ENCODE measurements at regions not wholly inside any gene's neighbourhood (a gene's known extent, or its start where the extent isn't known, plus 50 kb on each side); places are given as distances from the start of the nearest gene placed in this dataset.

DNA sequence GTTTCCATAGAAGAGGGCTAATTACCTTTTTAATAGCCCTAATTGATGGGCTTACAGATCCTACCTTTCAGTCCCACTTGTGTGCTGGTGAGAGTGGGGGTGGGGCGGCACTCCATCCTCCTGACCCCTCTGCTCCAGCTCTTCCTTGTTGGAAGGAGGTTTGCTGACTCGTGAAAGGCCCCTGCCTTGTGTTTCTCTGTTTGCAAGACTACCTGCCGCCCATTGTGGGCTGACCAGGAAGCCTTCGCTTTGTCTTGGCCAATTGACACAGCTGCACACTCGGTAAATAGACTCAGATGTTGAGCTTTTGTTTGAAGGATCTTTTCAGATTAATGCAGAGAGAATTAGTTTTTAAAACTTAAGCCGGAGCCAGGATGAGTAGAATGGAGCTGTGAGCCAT lies 197.3 kb upstream of the HES1 start:
- no peak for DNase-seq

DNA sequence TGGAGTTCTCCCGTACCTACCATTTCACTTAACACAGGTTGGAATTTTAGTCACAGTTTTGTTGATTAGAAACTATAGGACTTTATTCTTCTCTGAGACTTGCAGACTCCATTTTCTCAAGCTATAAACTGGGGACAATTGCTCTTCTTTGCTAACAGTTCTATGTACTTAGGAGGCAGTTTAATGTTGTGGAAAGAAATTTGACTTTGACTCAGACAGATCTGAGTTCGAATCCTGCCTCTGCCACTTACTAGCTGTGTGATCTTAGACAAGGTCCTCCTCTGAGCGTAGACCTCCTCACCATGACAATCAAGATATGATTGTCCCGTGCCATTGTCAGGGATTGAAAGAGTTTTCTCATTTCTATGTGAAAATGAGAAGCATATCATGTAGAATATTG lies 196.4 kb upstream of the HES1 start:
- no peak for DNase-seq

DNA sequence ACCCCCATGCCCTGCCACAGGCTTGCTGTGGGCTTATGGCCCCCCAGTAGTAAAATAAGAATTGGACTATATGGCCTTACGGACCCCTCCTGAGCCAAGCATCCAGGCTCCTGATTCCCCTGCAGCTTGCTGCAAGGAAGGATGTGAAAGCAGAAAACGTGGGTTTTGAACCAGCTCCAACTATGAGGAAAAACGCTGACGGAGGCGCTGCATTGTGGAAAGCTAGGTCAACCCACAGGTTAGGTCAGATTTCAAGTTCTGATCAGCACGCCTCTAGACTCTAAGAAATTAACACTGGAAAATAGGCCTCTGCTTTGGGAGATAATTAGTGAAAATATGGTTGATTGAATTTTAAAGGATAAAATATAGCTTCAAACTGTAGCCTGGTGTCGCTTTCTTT lies 195.4 kb upstream of the HES1 start:
- no peak for DNase-seq

DNA sequence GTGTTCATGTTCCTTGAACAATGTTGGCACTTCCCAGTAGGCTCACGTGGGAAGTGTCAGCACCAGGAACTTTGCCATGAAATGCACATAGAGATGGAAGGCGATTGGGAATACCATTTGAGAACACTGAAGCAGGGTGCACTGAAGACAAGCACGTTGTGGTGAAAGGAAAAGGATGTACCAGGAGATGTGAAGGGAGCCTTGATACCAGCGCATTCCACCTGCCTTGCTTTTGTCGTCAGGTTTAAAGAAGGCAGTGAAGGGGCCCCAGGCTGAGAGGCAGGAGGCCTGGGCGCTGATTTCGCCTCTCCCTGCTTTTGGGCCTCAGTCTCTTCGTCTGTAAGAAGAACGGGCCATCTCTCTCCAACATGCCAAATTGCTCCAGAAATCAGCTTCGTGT lies 194.5 kb upstream of the HES1 start:
- DNase-seq, result no peak

DNA sequence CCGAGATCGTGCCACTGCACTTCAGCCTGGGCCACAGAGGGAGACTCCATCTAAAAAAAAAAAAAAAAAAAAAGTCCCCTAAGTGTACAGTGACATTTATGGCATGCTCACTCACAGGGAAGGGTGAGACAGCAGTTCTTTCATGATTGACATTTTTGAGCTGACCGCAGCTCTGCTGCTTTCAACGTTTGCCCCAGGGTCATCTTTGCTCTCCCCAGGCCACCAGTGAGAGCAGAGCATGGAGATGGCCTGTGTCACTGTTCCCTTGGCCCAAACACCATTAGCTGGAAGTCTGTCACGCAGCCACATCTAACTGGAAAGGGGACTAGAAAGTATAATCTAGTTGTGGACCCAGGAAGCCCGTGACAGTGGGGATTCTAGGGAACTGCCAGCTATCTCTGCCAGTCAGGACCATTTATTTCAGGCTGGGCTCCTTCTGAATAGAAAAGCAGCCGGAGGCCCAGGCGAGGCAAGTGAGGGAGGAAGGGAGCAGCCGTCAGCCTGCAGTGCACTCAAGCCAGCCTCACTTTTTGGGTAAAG lies 193.4 kb upstream of the HES1 start:
- DNase-seq, result no peak

DNA sequence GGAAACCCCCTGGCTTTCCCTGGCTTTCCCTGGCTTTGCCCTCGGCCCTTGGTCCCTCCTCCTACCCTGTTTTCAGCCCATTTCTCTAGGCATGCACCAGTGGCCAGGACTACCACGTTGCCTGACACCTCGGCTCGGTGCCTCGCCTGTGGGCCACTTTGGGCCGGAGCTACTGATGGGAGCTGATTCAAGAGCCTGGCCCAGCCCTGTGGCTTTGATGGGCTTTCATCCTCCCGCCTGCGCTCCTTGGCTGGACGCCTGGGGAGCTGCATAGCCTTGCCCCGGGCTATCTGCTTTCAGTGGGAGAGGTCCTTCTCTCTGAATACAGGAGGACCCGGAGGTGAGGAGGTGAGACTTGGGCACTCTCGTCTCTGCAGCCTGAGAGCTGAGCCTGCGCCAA lies 192.7 kb upstream of the HES1 start:
- no peak for DNase-seq

DNA sequence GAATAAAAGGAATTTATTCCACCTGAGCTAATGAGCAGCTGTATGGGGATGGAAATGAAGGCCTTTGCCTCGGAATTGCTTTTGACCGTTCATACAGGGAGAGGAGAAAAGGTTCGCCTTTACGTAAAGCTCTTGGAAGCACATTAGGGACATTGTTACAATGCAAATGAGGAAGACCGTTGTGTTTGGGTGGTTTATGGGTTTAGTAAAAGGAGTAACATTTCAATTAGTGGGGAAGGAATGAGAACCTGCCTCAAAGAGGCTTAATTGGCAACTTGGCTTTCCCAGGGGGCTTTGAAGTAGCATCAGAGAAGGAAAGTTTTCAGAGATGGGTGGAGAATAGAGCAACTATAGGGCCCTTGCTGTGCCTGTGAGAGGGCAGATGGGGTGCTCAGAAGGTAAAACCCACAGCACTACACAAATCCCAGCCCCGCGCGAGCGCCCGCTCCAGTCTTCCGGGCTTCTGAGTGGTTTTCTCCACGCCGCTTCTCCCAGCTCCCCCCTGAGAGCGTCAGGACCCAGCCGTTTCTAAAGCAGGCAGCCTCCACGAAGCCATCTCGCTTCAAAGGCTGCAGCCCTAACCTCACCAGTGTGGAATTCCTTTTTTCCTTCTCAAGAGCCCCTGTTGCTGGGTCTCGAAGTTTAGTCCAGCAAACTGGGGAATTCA lies 192.0 kb upstream of the HES1 start:
- DNase-seq, result no peak

DNA sequence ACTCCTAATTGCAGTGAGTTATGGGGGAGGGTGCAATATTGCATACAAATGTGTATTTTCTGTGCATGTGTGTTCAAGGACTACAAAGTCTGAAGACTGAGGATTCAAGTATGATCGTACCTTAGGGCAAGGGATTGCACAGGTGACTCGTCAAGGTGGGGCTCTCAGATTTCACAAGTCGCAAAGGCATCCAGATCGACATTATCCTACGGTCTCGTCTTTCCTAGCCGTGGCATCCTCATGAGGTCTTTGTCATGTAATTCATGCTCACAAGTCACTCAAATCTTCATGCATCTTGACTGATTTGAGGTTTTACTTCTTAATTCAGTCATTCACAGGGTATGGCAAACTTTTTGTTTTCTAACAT lies 191.4 kb upstream of the HES1 start:
- no peak for DNase-seq

DNA sequence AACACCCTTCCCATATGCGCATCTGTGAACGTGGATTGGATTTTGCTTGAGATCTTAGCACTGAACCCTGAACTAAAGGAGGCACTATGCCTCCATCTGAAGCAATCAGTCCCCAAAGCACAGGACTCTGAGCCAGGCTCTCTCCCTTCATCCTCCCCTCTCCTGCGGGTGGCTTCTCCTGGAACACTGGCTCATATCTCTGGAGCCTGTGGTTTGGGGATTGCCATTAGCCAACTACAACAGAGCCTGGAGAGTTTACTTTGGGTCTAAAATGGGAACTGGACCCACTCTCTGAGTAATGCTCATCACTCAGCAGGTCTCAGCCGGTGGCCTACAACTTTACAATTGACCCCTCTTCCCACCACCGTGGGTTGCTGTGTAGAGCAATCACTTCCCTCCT lies 190.8 kb upstream of the HES1 start:
- DNase-seq, result peak in 2 of 4 experiments; percentile 10 to 14

DNA sequence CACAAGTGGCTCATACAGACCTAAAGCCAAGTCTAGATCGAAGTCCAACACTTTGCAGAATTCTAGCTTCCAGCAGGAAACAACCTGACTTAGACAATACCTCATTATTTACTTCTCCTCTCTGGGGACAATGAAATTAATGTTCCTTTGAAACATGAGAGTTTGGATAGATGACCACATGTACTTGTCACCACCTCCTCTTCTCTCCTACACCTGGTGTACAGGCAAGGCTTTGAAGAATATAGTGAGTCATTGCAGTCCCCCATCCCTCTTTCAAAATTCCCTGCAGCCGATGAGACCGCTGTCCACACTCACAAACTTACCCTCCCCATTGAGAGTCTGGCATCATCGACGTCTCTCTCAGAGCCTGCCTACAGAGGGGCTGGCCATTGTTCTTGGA lies 189.0 kb upstream of the HES1 start:
- DNase-seq, result no peak

DNA sequence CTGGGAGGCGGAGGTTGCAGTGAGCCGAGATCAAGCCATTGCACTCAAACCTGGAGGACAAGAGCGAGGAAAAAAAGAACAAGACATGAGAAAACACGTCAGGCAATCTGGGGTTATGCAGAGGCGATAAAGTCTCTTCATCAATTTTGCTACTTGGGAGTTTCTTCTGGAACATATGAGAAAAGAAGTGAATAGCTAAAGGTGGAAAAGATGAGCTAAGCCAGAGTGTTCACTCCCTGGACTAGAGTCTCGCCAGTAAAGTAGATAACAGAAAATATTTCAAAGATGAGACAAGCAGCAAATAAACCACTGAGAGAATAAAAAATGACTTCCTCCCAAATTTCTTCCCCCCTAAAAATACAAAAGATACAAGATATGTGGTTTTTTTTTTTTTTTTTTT lies 188.4 kb upstream of the HES1 start:
- DNase-seq, result no peak

DNA sequence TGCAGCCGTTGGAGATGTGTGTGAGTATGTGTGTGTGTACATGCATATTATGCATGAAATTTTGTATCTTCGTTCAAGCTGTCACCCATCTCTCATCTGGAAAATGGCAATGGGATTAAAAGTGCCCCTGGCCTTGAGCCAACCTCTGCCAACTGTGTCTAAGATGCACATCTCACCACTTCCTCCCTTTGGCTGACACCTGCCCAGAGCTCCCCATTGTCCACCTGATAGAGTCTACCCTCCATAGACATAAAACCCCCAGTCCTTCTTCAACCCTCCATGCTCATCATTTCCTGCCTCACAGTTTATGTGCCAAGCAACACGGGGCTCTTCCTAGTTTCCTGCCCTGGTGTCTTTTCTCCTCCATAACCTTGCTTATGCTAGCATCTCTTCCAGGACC lies 187.5 kb upstream of the HES1 start:
- DNase-seq, result no peak

DNA sequence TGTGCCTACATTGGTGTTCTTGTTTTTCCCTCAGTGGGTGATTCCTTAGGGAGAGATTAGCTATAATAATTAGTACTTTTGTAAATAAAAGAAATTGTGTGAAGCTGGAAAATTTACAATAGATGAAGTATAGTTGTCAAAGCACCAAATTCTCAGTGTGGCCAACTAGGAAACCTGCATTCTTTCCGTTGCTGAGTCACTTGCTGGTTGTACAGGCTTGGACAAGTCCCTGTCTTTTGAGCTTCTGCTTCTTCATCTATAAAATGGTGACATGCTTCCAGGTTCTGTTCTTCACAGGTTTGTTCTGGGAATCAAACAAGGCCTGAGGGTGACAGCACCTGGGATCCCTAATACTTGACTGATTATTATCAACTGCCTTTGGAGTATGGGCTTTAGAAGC lies 184.1 kb upstream of the HES1 start:
- DNase-seq, result no peak

DNA sequence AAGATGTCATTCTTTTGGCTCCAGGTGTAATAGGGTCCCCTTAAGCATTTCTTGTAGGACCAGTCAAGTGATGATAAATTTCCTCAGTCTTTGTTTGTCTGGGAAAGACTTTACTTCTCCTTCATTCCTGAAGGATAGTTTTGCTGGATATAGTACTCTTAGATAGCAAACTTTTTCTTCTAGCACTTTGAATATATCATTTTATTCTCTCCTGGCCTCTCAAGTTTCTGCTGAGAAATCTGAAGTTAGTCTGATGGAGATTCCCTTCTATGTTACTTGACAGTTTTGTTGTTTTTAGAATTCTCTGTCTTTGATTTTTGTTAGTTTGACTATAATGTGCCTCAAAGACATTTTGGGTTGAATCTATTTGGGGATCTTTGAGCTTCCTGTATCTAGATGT lies 181.2 kb upstream of the HES1 start:
- DNase-seq, result no peak

DNA sequence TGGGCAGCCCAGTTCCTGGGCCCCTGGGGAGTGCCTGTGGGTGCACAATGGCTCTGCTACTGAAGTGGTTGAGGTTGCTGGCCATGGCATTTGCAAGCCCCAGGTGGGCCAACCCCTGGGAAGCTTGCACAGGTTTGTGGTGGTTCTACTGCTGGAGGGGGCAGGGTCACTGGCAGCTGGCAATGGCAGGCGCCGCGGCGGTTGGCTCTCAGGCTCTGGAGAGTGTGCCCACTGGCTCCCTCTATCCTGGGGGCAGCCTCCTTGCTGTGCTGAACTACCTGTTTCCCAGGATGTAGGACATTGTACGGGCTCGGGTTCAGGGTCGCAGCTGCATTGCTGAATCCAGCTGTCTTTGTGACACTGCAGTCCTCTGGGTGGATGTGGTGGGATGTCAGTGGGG lies 180.2 kb upstream of the HES1 start:
- DNase-seq, result no peak

DNA sequence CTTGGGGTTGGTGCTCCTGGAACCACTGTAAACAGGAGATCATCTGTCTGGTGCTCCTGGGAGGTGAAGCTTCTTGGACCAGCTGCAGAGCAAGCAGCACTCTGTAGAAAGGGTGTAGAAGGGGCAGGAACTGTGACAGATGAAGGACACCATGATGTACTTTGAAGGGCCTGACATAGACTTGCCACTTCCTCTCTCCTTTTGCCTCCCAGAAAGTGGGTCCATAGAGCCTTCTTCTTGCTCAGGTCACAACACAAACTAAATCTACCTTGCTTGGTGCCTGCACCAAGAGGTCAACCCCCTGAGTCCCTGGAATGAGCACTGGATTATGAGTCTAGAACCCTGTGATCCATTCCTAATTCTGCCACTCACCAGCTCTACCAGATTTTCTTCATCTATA lies 176.1 kb upstream of the HES1 start:
- DNase-seq, result no peak

DNA sequence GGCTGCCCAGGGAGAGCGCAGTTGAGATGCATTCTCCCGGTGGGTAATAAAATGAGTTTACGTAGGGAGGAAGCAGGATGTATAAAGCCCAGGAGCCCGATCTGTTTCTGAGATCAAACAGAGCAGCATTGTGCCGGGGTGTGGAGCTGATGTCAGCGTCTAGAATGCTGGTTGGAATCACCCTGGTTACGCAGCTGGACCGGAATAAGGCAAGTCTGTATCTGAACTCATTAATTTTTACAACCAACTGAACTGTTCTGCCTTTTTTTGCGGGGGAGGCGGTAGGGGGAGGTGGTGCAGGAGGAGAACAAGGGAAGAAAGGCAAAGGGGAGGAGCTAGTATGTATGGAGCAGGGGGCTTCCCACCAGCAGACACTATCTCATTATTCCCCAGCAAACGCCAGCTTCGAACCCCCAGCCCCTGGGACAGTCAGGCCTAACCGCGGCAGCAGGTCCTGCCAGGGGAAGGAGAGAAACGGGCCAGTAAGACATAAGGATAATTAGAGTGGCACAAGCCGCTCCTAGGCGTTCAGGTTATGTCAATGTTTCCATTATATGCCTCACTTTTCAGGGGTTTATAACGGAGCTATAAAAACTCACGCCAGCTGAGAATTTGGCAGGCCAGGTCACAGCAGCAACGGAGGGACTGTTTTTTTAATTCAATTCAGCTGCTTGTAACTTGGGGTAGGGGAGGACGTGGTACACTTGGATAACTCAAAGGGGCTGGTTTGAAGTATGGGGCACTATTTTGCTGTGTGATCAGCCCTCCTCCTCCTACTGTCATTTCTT lies 175.3 kb upstream of the HES1 start:
- no peak for DNase-seq

DNA sequence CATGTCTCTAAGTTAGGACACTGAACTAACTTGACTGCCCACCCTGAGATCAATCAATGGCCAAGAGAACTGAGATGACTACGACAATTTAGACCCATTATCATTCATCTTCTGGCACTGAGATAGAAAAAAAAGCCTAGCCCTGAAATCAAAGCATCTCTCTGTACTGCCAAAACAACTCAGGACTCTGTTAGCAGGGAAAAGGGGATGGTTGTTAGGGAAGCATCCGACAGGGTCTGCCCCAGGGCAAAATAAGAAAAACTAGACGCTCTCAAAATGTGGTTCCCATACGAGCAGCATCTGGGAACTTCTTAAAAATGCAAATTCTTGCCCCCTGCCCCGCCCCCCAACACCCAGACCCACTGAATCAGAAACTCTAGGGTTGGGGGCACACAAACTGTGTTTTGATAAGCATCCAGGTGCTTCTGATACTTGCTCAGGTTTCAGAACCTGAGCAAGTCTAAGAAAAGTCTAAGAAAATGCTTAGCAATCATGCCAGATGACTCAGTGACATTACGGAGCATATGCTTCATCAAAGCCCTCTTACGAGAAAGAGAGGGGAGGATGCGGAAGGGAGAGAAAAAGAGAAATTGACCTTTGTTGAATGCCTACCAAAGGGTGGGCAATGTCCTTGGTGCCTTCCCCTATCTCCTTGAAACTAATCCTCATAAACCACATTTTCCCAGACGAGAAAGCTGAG lies 172.8 kb upstream of the HES1 start:
- no peak for DNase-seq

DNA sequence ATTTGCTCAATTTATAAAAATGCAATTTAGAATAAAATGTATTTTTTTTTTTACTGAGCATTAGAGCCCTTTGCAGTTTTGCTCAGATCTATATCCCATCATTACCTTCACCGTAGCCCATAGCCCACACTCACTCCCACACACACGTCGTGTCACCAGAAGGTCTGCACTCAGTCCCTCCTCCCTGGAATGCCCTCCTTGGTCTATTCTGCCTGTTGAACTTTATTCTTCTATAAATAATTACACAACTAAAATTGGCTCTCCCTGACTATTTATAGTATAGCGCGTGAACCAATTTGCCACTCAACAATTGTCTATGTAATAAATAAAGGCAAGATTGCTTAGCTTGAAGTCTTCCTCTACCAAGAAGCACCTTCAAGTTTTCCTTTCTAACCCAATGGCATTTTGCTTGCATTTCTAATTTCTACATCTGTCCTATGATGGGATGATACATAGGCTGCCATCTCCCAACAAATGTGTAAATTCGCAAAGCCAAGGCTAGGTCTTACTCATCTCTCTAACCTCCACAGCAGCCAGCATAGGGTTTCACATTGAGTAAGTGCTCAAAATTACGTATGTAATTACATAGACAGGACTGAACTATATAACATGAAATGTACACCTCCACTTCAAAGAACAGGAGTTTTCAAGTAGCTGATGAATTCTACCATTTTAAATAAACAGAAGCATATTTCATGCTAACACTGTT lies 172.0 kb upstream of the HES1 start:
- DNase-seq, result no peak

DNA sequence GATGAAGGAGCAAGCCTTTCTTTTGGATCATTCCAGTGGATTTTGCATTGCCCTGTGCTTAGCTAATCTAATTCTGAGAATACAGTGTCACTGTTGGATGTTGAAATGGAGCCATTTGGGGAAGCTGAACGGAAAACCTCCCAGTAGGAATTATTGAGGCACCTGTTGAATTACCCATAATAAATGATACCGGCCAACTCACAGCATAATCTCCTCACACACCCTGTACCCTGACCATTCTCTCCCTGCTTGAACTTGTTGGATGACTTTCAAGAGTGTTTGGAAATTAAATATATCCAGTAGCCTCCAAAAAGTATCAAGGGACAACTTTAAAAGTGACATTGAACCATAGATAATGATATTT lies 171.4 kb upstream of the HES1 start:
- DNase-seq, result no peak

DNA sequence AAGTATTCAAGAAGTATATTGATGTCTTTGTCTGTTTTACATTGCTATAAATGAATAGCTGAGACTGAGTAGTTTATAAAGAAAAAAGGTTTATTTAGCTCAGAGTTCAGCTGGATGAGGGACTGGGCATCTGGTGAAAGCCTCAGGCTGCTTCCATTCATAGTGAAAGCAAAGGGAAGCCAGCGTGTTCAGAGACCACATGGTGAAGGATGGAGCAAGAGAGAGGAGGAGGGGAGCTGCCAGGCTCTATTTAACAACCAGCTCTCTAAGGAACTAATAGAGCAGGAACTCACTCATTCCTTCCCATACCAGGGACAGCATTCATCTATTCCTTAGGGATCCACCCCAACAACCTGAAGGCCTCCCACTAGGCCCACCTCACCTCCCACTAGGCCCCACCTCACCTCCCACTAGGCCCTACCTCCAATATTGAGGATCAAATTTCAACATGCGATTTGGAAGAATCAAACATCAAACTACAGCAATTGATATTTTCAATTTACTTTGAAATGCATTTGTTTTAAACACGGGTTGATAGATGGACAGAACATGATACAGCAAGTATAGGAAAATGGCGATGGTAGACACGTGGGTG lies 167.5 kb upstream of the HES1 start:
- peak in 3 of 4 experiments; percentile 24 to 46 (median 41) for DNase-seq

DNA sequence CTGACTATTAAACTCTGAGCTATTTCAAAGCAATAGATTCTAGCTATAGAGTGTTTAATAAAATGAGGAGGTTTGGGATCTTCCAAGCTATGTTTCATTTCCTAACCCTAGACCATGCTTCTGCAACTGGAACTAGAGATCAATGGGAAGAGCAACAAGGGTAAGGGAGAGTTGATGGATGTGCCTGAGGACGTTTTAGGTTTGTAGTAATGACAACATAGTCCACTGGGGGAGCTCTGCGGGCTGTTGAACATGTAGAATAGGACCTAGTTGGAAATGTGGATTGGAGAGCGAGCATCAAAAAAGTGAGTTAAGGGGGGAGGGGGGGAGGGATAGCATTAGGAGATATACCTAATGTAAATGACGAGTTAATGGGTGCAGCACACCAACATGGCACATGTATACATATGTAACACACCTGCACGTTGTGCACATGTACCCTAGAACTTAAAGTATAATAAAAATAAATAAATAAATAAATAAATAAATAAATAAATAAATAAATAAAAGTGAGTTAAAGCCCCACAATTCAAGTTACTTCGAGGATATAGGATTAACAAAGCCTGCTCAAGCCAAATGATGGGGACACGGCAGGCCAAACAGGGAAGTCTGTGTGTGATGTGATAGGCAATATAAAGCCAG lies 165.7 kb upstream of the HES1 start:
- peak; percentile 49 to 68 (median 63) for DNase-seq

Measured in suppressor macrophage (primary cell).